ENCODE measurements at regions not wholly inside any gene's neighbourhood (a gene's known extent, or its start where the extent isn't known, plus 50 kb on each side); places are given as distances from the start of the nearest gene placed in this dataset.

GRCh38 chr5:57761513-57761912 lies 278.9 kb upstream of the ACTBL2 start:
- no peaks in the 10 kb centered on the region for H3K27me3 Mint-ChIP-seq
- Histone ChIP-seq H3K9ac (ENCODE audit: low read length) (no peak overlapping the region), H3K27ac (ENCODE audit: low read length in 2 of 2) (no peak overlapping the region), H3K4me2 (replicated peaks; ENCODE audit: low read depth, low read length, poor library complexity, severe bottlenecking) (no peak overlapping the region), H3K9me3 (ENCODE audit: control extremely low read depth in 1 of 3, control insufficient read depth in 2 of 3, insufficient read depth in 1 of 3, low read length in 2 of 3) (peaks cover 0 to 3% (median 0%) of the 10 kb centered on the region in 3 donors), H3K27me3 (replicated peaks in 1 of 4; ENCODE audit: control extremely low read depth in 1 of 4, control insufficient read depth in 3 of 4, insufficient read depth in 4 of 4, low read length in 3 of 4) (no peaks in the 10 kb centered on the region), H4K20me1 (ENCODE audit: control insufficient read depth, insufficient read depth, low read length, poor library complexity, severe bottlenecking) (no peaks in the 10 kb centered on the region), H3K79me2 (ENCODE audit: control insufficient read depth, insufficient read depth, low read length) (no peaks in the 10 kb centered on the region), H3K4me3 (ENCODE audit: control extremely low read depth in 1 of 5, extremely low read depth in 1 of 5, insufficient read depth in 1 of 5, low read depth in 2 of 5, low read length in 4 of 5) (no peak overlapping the region), H3K36me3 (replicated peaks in 1 of 2; ENCODE audit: control extremely low read depth in 1 of 2, control insufficient read depth in 1 of 2, extremely low read depth in 1 of 2, insufficient read depth in 2 of 2, low read length in 1 of 2) (no peaks in the 10 kb centered on the region), H2AFZ (ENCODE audit: insufficient read depth, low read depth, low read length, poor library complexity, severe bottlenecking) (no peak overlapping the region), H3K4me1 (ENCODE audit: control insufficient read depth in 2 of 2, insufficient read depth in 2 of 2, low read length in 2 of 2) (no peaks in the 10 kb centered on the region)
- no peak for ATAC-seq (ENCODE audit: low read depth)
- intact Hi-C loops (cut with micrococcal nuclease) = no loop called here
- no peak overlapping the region for H3K27ac Mint-ChIP-seq
- ChIA-PET CTCF (no interaction called here), POLR2A (no interaction called here)
- no peak for TF ChIP-seq EZH2 (IDR thresholded peaks at IDR 0.05; ENCODE audit: borderline replicate concordance, insufficient read depth, low read depth, low read length, poor library complexity, severe bottlenecking)
- TF ChIP-seq CTCF (IDR thresholded peaks at IDR 0.05) = no peak
- WGBS (ENCODE audit: insufficient coverage) = 86% methylated on average over 11 of the region's 11 CpGs
- no peaks in the 10 kb centered on the region for H3K9me3 Mint-ChIP-seq (ENCODE audit: insufficient read depth)
- H3K4me3 Mint-ChIP-seq = no peak overlapping the region
- DNase-seq = no peak
- H3K4me1 Mint-ChIP-seq = no peaks in the 10 kb centered on the region

GRCh38 chr5:57754616-57755015 lies 272.0 kb upstream of the ACTBL2 start:
- Mint-ChIP-seq H3K4me3 (no peak overlapping the region), H3K4me1 (no peaks in the 10 kb centered on the region), H3K9me3 (ENCODE audit: insufficient read depth) (no peaks in the 10 kb centered on the region), H3K27me3 (no peaks in the 10 kb centered on the region), H3K27ac (no peak overlapping the region)
- DNase-seq (no peak), ATAC-seq (ENCODE audit: low read depth) (no peak)
- Histone ChIP-seq H3K79me2 (ENCODE audit: control insufficient read depth, insufficient read depth, low read length) (no peaks in the 10 kb centered on the region), H3K27ac (ENCODE audit: low read length in 2 of 2) (no peak overlapping the region), H2AFZ (ENCODE audit: insufficient read depth, low read depth, low read length, poor library complexity, severe bottlenecking) (no peak overlapping the region), H3K4me2 (replicated peaks; ENCODE audit: low read depth, low read length, poor library complexity, severe bottlenecking) (no peak overlapping the region), H3K27me3 (replicated peaks in 1 of 4; ENCODE audit: control extremely low read depth in 1 of 4, control insufficient read depth in 3 of 4, insufficient read depth in 4 of 4, low read length in 3 of 4) (no peaks in the 10 kb centered on the region), H3K9ac (ENCODE audit: low read length) (no peak overlapping the region), H3K9me3 (ENCODE audit: control extremely low read depth in 1 of 3, control insufficient read depth in 2 of 3, insufficient read depth in 1 of 3, low read length in 2 of 3) (peaks cover 0 to 4% (median 0%) of the 10 kb centered on the region in 3 donors), H3K36me3 (replicated peaks in 1 of 2; ENCODE audit: control extremely low read depth in 1 of 2, control insufficient read depth in 1 of 2, extremely low read depth in 1 of 2, insufficient read depth in 2 of 2, low read length in 1 of 2) (no peaks in the 10 kb centered on the region), H3K4me1 (ENCODE audit: control insufficient read depth in 2 of 2, insufficient read depth in 2 of 2, low read length in 2 of 2) (no peaks in the 10 kb centered on the region), H4K20me1 (ENCODE audit: control insufficient read depth, insufficient read depth, low read length, poor library complexity, severe bottlenecking) (no peaks in the 10 kb centered on the region), H3K4me3 (ENCODE audit: control extremely low read depth in 1 of 5, extremely low read depth in 1 of 5, insufficient read depth in 1 of 5, low read depth in 2 of 5, low read length in 4 of 5) (no peak overlapping the region)
- intact Hi-C loops (cut with micrococcal nuclease) = no loop called here
- CTCF ChIA-PET = no interaction called here
- TF ChIP-seq CTCF (IDR thresholded peaks at IDR 0.05) (no peak), EZH2 (IDR thresholded peaks at IDR 0.05; ENCODE audit: borderline replicate concordance, insufficient read depth, low read depth, low read length, poor library complexity, severe bottlenecking) (no peak)
- POLR2A ChIA-PET = no interaction called here
